ENCODE measurements at regions not wholly inside any gene's neighbourhood (a gene's known extent, or its start where the extent isn't known, plus 50 kb on each side); places are given as distances from the start of the nearest gene placed in this dataset.
"Not testable (repeated sequence)": the region's sequence is repeated elsewhere in the genome, so short reads cannot be mapped to it uniquely, and the experiment has no call there.

DNA sequence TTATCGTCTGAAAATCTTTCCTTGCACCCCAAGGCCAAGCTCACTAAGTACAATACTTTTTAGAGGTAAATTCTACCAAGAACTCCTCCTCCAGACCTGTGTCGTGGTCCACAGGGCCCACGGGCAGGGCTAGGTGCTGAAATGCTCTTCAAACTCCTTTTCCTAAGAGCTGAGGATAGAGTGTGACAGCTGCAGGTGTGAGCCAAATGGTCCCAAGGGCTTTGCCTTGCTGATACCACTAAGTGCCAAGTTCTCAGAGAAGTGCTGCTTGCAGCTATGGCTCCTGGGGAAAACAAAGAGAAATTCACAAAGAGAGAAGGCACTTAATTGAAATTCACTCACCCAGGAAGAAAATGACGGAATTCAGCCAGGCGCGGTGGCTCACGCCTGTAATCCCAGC, 868.9 kb upstream of the AUTS2 start:
- no peak for DNase-seq

GRCh38 chr7:68730194-68730593, 868.1 kb upstream of the AUTS2 start:
- no peak for DNase-seq

DNA sequence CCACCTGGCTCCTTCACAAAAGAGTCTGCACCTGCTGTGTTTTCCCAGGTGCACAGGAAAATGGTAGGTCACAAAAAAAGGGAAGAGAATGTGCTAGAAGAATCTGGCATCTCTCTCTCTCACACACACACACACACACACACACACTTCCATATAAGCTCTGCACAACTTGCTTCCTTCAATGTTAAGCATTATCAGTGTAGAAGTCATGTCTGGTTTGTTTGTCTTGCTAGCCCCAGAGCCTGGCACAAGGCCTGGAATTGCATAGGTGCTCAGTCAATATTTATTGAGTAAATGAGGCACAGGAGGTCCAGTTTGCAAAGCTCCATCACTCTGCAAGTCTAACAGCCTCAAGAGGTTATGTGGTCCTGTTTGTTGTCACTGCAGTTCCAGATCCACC, 867.3 kb upstream of the AUTS2 start:
- DNase-seq, result no peak

DNA sequence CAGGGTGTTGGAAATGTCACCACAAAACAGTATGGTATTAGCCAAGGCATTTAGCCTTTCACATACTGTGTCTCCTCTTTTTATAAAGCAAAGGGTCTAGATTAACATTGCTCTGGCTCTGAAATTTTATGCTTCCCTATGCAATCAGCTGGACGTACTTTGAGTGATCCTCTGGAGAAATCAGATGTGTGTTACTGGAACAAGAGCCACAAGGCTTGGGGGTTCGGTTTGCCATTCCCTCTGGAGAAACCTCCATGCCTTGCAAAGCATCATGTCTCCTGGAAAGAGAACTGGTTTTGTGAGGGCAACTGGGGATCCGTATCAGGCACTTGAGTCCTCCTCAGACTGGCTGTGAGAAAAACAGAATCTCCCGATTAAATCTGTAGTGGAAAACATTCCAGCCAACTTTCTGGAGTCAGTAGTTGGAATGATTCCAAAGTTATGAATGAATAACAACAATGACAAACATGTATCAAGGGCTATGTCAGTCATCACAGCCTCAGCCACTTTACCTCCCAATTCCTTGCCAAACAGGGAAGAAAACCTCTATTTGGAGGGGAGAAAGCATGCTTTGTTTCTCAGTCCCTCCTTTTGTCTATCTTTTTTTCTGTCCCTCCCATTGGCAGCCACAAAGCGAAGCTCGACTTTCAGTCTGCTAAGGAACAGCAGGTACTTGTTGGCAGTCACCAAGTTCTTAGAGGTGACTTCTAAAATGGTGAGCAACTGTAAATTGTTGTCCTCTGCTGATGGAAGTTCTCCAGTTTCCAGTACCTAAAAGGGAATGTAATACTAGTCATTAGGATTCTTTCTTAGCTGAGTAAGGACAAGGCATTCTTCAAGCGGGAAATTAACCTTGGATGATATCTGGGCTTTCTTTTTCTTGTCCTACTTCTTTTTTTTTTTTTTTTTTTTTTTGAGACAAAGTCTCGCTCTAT, 864.8 kb upstream of the AUTS2 start:
- peak; percentile 17 for DNase-seq

DNA sequence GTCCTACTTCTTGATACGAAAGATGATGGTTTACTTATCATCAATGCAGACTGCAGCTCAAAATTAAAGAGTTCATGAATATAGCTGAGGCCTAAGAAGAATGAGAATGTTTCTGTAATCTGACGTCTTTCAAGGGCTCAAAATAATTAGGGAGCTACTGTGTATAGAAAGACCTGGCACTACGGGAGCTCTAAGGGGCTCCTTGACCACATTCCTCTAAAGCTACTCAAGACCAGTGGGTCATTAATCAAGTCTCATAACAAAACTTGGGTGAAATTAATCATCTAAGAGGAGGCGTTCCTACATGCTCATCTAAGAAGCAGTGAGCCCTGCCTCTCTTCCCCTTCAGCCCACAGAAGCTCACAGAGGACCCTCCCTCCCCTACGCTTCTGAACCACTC, 863.8 kb upstream of the AUTS2 start:
- DNase-seq, result no peak

DNA sequence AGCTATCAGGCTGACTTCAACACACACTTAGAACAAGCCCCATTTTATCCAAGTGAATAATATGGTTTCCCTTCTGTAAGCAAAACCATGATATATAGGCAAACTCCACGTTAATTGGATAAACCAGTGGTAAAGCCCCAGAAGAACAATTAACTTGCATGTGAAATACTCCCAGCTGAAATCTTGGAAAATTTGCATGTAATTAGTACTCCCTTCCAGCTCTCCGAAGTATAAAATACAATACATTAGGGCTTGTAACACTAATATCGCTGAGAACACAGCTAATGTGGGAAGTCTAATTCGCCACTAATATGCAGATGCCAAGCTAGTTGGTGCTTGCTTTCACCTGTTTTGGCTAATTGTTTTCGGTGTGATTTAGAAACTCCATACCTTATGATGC, 859.0 kb upstream of the AUTS2 start:
- no peak for DNase-seq

- no peak for DNase-seq
These were observed 854.2 kb upstream of the AUTS2 start for GRCh38 chr7:68744036-68744435.

- DNase-seq, result no peak
These were observed 849.1 kb upstream of the AUTS2 start for GRCh38 chr7:68748934-68749900.

GRCh38 chr7:68752485-68753178, 845.6 kb upstream of the AUTS2 start:
- no peak for DNase-seq

DNA sequence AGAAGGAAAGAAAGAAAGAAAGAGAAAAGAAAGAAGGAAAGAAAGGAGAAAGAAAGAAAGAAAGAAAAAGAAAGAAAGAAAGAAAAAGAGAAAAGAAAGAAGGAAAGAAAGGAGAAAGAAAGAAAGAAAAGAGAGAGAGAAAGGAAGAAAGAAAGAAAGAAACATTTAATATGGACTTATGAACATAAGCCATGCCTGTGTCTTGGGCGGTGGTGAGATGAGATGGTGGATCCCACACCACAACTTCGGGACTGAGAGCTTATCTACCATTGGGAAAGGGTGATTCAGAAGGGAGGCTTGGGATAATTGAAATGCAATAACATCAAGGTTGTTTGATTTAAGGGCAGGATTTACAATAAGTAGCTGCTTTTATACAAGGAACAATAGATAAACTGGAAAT, 843.9 kb upstream of the AUTS2 start:
- DNase-seq, result no peak

- no peak for DNase-seq
These were observed 841.2 kb upstream of the AUTS2 start for GRCh38 chr7:68756986-68757495.

DNA sequence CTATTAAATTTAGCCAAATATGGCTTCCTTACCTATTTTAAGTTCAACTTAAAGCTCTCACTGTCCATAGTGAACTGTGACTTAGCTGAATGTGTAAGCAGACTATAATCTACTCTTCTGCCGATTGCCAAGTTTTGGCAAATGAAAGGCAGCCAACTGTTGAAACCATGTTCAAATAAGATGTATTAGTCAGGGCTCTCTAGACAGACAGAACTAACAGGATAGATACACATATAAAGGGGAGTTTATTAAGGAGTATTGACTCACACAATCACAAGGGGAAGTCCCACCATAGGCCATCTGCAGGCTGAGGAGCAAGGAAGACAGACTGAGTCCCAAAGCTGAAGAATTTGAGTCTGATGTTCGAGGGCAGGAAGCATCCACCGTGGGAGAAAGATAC, 837.7 kb upstream of the AUTS2 start:
- no peak for DNase-seq

- DNase-seq, result no peak
These were observed 830.8 kb upstream of the AUTS2 start for GRCh38 chr7:68767462-68767861.

GRCh38 chr7:68770649-68771048, 827.6 kb upstream of the AUTS2 start:
- DNase-seq, result peak; percentile 29

DNA sequence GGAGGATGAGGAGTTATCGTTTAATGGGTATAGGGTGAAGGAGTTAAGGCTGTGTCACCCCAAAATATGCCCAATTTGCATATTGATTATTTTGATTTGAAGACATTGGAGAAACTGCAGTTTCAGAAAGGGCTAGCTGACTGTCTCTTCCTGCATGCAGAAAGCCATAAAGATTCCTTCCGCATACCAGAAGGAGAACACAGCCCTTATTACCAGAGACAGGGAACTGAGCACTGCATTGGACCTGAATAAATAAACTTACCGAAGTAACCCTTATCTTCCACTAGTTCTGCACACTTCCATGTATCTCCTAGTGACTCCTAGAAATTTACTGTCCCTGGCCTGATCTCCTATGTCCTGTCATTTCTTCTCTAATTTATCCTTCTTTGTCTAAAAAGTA, 821.9 kb upstream of the AUTS2 start:
- DNase-seq, result no peak

GRCh38 chr7:68783684-68784083, 814.6 kb upstream of the AUTS2 start:
- no peak for DNase-seq

DNA sequence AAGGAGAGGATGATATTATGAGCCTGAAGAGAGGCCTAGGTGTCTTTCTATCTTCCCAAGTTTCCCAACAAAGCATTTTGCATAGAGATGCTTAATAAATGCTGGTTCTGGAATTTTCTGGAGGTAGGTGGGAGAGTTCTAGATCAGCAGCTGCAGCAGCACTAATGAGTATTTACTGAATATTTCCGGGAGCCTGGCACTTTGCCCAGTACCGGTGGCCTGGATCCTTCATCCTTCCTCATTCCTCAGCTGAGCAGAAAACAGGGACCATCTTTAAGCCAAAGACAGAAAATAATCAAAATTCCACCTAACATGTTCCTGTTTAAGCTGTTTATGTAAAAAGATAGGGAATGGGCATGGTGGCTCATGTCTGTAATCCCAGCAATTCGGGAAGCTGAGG, 813.2 kb upstream of the AUTS2 start:
- no peak for DNase-seq

GRCh38 chr7:68787566-68787965, 810.7 kb upstream of the AUTS2 start:
- DNase-seq, result no peak

- not testable (repeated sequence) for DNase-seq
These were observed 809.7 kb upstream of the AUTS2 start for GRCh38 chr7:68788529-68788928.

- no peak for DNase-seq
These were observed 808.7 kb upstream of the AUTS2 start for GRCh38 chr7:68789597-68789996.

DNA sequence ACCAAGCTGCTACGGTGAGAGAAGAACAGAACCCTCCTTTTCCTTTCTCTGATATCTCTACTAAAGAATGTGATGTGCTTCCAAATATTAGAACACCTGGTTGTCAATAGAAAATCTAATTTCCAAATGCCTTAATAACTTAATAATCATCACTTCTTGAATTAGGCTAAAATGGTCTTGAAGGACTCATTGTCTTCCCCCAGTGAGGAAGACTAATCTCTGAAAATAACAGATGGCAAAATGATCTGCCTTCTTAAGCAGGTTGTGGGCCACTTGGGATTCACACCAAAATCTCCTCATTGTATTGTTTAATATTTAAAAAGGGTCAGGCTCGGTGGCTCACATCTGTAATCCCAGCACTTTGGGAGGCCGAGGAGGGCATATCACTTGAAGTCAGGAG, 805.9 kb upstream of the AUTS2 start:
- no peak for DNase-seq

- no peak for DNase-seq
These were observed 804.8 kb upstream of the AUTS2 start for GRCh38 chr7:68793513-68793912.

DNA sequence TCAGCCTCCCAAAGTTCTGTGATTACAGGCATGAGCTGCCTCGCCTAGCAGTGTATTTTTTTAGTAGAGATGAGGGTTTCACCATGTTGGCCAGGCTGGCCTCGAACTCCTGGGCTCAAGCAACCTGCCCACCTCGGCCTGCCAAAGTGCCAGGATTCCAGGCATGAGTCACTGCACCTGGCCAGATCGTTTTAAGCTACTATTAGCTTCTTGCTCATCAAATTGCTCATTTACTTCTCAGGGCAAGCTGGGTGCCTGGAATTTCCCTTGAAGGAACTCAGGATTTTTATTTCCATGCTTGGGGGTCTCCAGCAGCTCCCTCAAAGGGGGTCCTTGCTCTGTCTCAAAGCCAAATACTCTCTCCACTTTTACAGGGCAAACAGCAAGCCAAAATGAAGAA, 798.0 kb upstream of the AUTS2 start:
- DNase-seq, result no peak
